GM13977 (cell line): ENCODE measurements at regions not wholly inside any gene's neighbourhood (a gene's known extent, or its start where the extent isn't known, plus 50 kb on each side); places are given as distances from the start of the nearest gene placed in this dataset.

Experiments
- DNase-seq: peaks from one replicate; pipeline ENCODE4 v3.0.0; 2012; ENCODE audit warnings: low spot score
- CTCF ChIP-seq: IDR thresholded peaks from 2 replicates; pipeline ENCODE4 v1.5.1; 2012; ENCODE audit warnings: mild to moderate bottlenecking, control low read depth; ENCODE audit not compliant: insufficient read depth; ENCODE audit errors: extremely low read depth, missing control alignments
- in situ Hi-C: fragments of 300-500 bp; cut with MboI; formaldehyde crosslinking; loops from one replicate; pipeline ENCODE4 v1.12.0; 2022; ENCODE audit warnings: low sequenced_read_pairs, low pct_unique_long_range_greater_than_20kb, mixed read lengths, inconsistent platforms; ENCODE audit not compliant: unreplicated experiment

- TF ChIP-seq CTCF: no peak
- in situ Hi-C loops: no loop called here
- no peak for DNase-seq
These were observed 861.1 kb downstream of the GALC start for GRCh38 chr14:87131879-87132278.

GRCh38 chr14:87122166-87122565 lies 870.8 kb downstream of the GALC start:
- no peak for DNase-seq
- no peak for TF ChIP-seq CTCF
- in situ Hi-C loops: no loop called here

GRCh38 chr14:87121716-87122115 lies 871.3 kb downstream of the GALC start:
- no peak for DNase-seq
- in situ Hi-C loops: no loop called here
- no peak for TF ChIP-seq CTCF

- DNase-seq: no peak
- TF ChIP-seq CTCF: no peak
- in situ Hi-C loops: no loop called here
These were observed 877.7 kb downstream of the GALC start for GRCh38 chr14:87115234-87115633.

GRCh38 chr14:87113286-87113685 lies 879.7 kb downstream of the GALC start:
- in situ Hi-C loops: no loop called here
- no peak for TF ChIP-seq CTCF
- no peak for DNase-seq

- DNase-seq: no peak
- no peak for TF ChIP-seq CTCF
- in situ Hi-C loops: no loop called here
These were observed 881.2 kb downstream of the GALC start for GRCh38 chr14:87111741-87112140.

- no peak for DNase-seq
- TF ChIP-seq CTCF: no peak
- in situ Hi-C loops: no loop called here
These were observed 881.9 kb downstream of the GALC start for GRCh38 chr14:87111126-87111525.
